WTC11 (cell line): ENCODE measurements at regions not wholly inside any gene's neighbourhood (a gene's known extent, or its start where the extent isn't known, plus 50 kb on each side); places are given as distances from the start of the nearest gene placed in this dataset.

ENCODE experiments used
- ATAC-seq: fragments of 200-7000 bp; cut with Tn5 transposase; 2 replicates; pipeline ENCODE4 v1.10.0; 2021; ENCODE audit warnings: mild to moderate bottlenecking, moderate library complexity
- CTCF ChIA-PET: fragments of 300-600 bp; sonication (Branson Sonifier 250); formaldehyde crosslinking; loops from one replicate; lab custom pipeline; 2021; ENCODE audit warnings: antibody characterized with exemption; lab: Charles Lee
- POLR2A ChIA-PET: fragments of 350-600 bp; sonication (Branson Sonifier 250); formaldehyde crosslinking; loops from one replicate; lab custom pipeline; 2021; ENCODE audit warnings: antibody characterized with exemption; lab: Charles Lee
- DNase-seq: peaks from one replicate; pipeline ENCODE4 v3.0.0; 2021; ENCODE audit warnings: low spot score
- H3K27ac Mint-ChIP-seq: 2 replicates; pipeline ENCODE4 v1.8.0; 2021; ENCODE audit warnings: mixed read lengths
- H3K27me3 Mint-ChIP-seq: 2 replicates; pipeline ENCODE4 v1.8.0; 2021; ENCODE audit warnings: low read depth, mild to moderate bottlenecking, moderate library complexity, mixed read lengths
- H3K36me3 Mint-ChIP-seq: 2 replicates; pipeline ENCODE4 v1.8.0; 2021; ENCODE audit warnings: mixed read lengths
- H3K4me1 Mint-ChIP-seq: 2 replicates; pipeline ENCODE4 v1.8.0; 2022; ENCODE audit warnings: mixed read lengths
- H3K4me3 Mint-ChIP-seq: 2 replicates; pipeline ENCODE4 v1.8.0; 2021; ENCODE audit warnings: mild to moderate bottlenecking, moderate library complexity, mixed read lengths
- H3K9me3 Mint-ChIP-seq: 2 replicates; pipeline ENCODE4 v1.8.0; 2021; ENCODE audit warnings: mixed read lengths
- CREB1 ChIP-seq: sonication (generic); formaldehyde crosslinking; IDR thresholded peaks from 2 replicates; pipeline ENCODE4 v1.8.0; 2023; ENCODE audit warnings: mild to moderate bottlenecking, missing genetic modification reagents
- FOXJ3 ChIP-seq: sonication (generic); formaldehyde crosslinking; IDR thresholded peaks from 2 replicates; pipeline ENCODE4 v1.9.0; 2021; ENCODE audit warnings: missing genetic modification reagents, mild to moderate bottlenecking, borderline replicate concordance
- KAT7 ChIP-seq: sonication (generic); formaldehyde crosslinking; IDR thresholded peaks from 2 replicates; pipeline ENCODE4 v1.8.1; 2023; ENCODE audit warnings: missing genetic modification reagents, mild to moderate bottlenecking, borderline replicate concordance
- NFATC4 ChIP-seq: fragments of 250-450 bp; sonication (Bioruptor Pico); IDR thresholded peaks from 2 replicates; pipeline ENCODE4 v1.9.0; 2021; ENCODE audit warnings: mild to moderate bottlenecking
- NFYB ChIP-seq: sonication (generic); formaldehyde crosslinking; conservative IDR thresholded peaks from 2 replicates; pipeline ENCODE4 v1.8.0; 2022; ENCODE audit warnings: low read depth, missing genetic modification reagents
- NR2C2 ChIP-seq: sonication (generic); formaldehyde crosslinking; IDR thresholded peaks from 2 replicates; pipeline ENCODE4 v1.8.0; 2022; ENCODE audit warnings: mild to moderate bottlenecking, missing genetic modification reagents
- OVOL2 ChIP-seq: fragments of 250-450 bp; sonication (Bioruptor Pico); IDR thresholded peaks from 2 replicates; pipeline ENCODE4 v1.9.0; 2021; ENCODE audit warnings: mild to moderate bottlenecking, borderline replicate concordance
- SMAD3 ChIP-seq: sonication (generic); formaldehyde crosslinking; IDR thresholded peaks from 2 replicates; pipeline ENCODE4 v1.8.0; 2022; ENCODE audit warnings: missing genetic modification reagents, mild to moderate bottlenecking, borderline replicate concordance
- SMAD4 ChIP-seq: sonication (generic); formaldehyde crosslinking; IDR thresholded peaks from 2 replicates; pipeline ENCODE4 v1.8.0; 2022; ENCODE audit warnings: mild to moderate bottlenecking, missing genetic modification reagents
- SP1 ChIP-seq: sonication (generic); formaldehyde crosslinking; conservative IDR thresholded peaks from 2 replicates; pipeline ENCODE4 v1.8.1; 2022; ENCODE audit warnings: missing genetic modification reagents
- ZNF219 ChIP-seq: sonication (generic); formaldehyde crosslinking; IDR thresholded peaks from 2 replicates; pipeline ENCODE4 v1.8.0; 2023; ENCODE audit warnings: missing genetic modification reagents, mild to moderate bottlenecking, borderline replicate concordance
- ZNF232 ChIP-seq: sonication (generic); formaldehyde crosslinking; IDR thresholded peaks from 2 replicates; pipeline ENCODE4 v1.8.0; 2022; ENCODE audit warnings: mild to moderate bottlenecking, missing genetic modification reagents
- ZNF396 ChIP-seq: fragments of 250-450 bp; sonication (Bioruptor Pico); IDR thresholded peaks from 2 replicates; pipeline ENCODE4 v1.8.0; 2021; ENCODE audit warnings: mild to moderate bottlenecking, moderate library complexity, borderline replicate concordance
- TF ChIP-seq, protein P1 (sequence below): sonication (generic); formaldehyde crosslinking; conservative IDR thresholded peaks from 2 replicates; pipeline ENCODE4 v1.8.1; 2022; ENCODE audit warnings: mild to moderate bottlenecking, missing genetic modification reagents
- TF ChIP-seq, protein P2 (sequence below): fragments of 200-600 bp; IDR thresholded peaks from 2 replicates; pipeline ENCODE4 v1.8.0; 2022; ENCODE audit warnings: antibody characterized with exemption
- TF ChIP-seq, protein P3 (sequence below): sonication (generic); formaldehyde crosslinking; IDR thresholded peaks from 2 replicates; pipeline ENCODE4 v1.8.0; 2022; ENCODE audit warnings: mild to moderate bottlenecking, missing genetic modification reagents
- TF ChIP-seq, protein P4 (sequence below): sonication (generic); formaldehyde crosslinking; IDR thresholded peaks from 2 replicates; pipeline ENCODE4 v1.8.1; 2022; ENCODE audit warnings: missing genetic modification reagents, borderline replicate concordance
- TF ChIP-seq, protein P5 (sequence below): sonication (generic); formaldehyde crosslinking; IDR thresholded peaks from 2 replicates; pipeline ENCODE4 v1.8.0; 2022; ENCODE audit warnings: mild to moderate bottlenecking, missing genetic modification reagents
- TF ChIP-seq, protein P6 (sequence below): sonication (generic); formaldehyde crosslinking; IDR thresholded peaks from 2 replicates; pipeline ENCODE4 v1.8.1; 2023; ENCODE audit warnings: mild to moderate bottlenecking, missing genetic modification reagents
- TF ChIP-seq, protein P7 (sequence below): sonication (generic); formaldehyde crosslinking; IDR thresholded peaks from 2 replicates; pipeline ENCODE4 v1.8.1; 2022; ENCODE audit warnings: mild to moderate bottlenecking, missing genetic modification reagents, moderate library complexity, borderline replicate concordance
- TF ChIP-seq, protein P8 (sequence below): sonication (generic); formaldehyde crosslinking; IDR thresholded peaks from 2 replicates; pipeline ENCODE4 v1.8.1; 2023; ENCODE audit warnings: mild to moderate bottlenecking, moderate library complexity, missing genetic modification reagents

DNA sequence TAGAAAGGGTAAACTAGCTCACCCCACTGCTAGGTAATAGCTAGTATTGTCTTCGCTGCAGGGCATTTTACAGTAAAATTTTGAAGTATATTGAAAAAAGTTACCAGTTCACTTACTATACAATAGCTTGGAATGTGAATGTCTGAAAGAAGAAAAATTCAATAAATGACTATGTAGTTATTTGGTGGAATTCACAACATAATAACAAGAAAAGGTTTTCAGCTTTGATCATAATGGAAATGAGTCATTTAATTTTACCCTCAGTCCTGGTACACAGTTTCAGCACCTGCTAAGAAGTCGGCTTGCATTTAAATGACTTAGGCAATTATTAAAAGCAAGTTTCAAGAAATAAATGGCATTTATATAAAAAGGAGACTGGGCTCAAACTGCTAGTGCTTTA, 90.4 kb downstream of the NUP35 start:
- no peak overlapping the region for H3K27ac Mint-ChIP-seq
- DNase-seq: no peak
- no peak overlapping the region for H3K4me3 Mint-ChIP-seq
- H3K4me1 Mint-ChIP-seq: peaks cover under 1% of the 10 kb centered on the region; the same call in 1 of the 2 replicates
- H3K36me3 Mint-ChIP-seq: peaks cover 7% of the 10 kb centered on the region
- H3K9me3 Mint-ChIP-seq: peaks cover 9% of the 10 kb centered on the region
- POLR2A ChIA-PET: no interaction called here
- no peaks in the 10 kb centered on the region for H3K27me3 Mint-ChIP-seq
- no peak for ATAC-seq
- CTCF ChIA-PET: no interaction called here
- TF ChIP-seq NFYB (CRISPR knock-in tag): no peak
- no peak for TF ChIP-seq SMAD4 (CRISPR knock-in tag)
- TF ChIP-seq, protein P1, sequence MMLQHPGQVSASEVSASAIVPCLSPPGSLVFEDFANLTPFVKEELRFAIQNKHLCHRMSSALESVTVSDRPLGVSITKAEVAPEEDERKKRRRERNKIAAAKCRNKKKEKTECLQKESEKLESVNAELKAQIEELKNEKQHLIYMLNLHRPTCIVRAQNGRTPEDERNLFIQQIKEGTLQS (CRISPR knock-in tag): no peak
- no peak for TF ChIP-seq OVOL2
- TF ChIP-seq, protein P2, sequence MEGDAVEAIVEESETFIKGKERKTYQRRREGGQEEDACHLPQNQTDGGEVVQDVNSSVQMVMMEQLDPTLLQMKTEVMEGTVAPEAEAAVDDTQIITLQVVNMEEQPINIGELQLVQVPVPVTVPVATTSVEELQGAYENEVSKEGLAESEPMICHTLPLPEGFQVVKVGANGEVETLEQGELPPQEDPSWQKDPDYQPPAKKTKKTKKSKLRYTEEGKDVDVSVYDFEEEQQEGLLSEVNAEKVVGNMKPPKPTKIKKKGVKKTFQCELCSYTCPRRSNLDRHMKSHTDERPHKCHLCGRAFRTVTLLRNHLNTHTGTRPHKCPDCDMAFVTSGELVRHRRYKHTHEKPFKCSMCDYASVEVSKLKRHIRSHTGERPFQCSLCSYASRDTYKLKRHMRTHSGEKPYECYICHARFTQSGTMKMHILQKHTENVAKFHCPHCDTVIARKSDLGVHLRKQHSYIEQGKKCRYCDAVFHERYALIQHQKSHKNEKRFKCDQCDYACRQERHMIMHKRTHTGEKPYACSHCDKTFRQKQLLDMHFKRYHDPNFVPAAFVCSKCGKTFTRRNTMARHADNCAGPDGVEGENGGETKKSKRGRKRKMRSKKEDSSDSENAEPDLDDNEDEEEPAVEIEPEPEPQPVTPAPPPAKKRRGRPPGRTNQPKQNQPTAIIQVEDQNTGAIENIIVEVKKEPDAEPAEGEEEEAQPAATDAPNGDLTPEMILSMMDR: no peak
- no peak for TF ChIP-seq FOXJ3 (CRISPR knock-in tag)
- TF ChIP-seq KAT7: no peak
- TF ChIP-seq NR2C2 (CRISPR knock-in tag): no peak
- TF ChIP-seq, protein P3, sequence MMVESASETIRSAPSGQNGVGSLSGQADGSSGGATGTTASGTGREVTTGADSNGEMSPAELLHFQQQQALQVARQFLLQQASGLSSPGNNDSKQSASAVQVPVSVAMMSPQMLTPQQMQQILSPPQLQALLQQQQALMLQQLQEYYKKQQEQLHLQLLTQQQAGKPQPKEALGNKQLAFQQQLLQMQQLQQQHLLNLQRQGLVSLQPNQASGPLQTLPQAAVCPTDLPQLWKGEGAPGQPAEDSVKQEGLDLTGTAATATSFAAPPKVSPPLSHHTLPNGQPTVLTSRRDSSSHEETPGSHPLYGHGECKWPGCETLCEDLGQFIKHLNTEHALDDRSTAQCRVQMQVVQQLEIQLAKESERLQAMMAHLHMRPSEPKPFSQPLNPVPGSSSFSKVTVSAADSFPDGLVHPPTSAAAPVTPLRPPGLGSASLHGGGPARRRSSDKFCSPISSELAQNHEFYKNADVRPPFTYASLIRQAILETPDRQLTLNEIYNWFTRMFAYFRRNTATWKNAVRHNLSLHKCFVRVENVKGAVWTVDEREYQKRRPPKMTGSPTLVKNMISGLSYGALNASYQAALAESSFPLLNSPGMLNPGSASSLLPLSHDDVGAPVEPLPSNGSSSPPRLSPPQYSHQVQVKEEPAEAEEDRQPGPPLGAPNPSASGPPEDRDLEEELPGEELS: no peak
- TF ChIP-seq SMAD3 (CRISPR knock-in tag): no peak
- no peak for TF ChIP-seq SP1
- TF ChIP-seq, protein P4, sequence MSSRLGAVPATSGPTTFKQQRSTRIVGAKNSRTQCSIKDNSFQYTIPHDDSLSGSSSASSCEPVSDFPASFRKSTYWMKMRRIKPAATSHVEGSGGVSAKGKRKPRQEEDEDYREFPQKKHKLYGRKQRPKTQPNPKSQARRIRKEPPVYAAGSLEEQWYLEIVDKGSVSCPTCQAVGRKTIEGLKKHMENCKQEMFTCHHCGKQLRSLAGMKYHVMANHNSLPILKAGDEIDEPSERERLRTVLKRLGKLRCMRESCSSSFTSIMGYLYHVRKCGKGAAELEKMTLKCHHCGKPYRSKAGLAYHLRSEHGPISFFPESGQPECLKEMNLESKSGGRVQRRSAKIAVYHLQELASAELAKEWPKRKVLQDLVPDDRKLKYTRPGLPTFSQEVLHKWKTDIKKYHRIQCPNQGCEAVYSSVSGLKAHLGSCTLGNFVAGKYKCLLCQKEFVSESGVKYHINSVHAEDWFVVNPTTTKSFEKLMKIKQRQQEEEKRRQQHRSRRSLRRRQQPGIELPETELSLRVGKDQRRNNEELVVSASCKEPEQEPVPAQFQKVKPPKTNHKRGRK: no peak
- TF ChIP-seq, all 79 proteins: peak for 0

DNA sequence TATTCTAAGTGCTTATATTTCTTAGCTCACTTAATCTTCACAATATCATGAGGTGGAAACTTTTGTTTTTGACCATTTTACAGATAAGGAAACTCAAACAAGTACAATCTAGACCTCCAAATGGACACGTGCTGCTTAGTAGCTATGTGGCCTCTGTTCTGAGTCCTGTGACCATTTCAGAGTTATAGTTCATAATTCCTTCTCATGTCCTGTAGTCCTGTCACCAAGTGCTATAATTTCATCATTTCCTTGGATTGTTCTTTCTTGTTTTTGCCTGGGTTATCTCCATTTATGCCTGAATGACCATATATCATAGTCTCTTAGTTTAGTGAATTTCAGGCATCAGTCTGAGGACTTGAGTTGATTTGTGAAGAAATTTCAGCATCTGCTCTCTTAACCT, 91.7 kb downstream of the NUP35 start:
- DNase-seq: no peak
- no peaks in the 10 kb centered on the region for H3K4me1 Mint-ChIP-seq
- ChIA-PET POLR2A (no interaction called here), CTCF (interaction anchor here (1.4 kb wide), 1 partner anchor 33 kb away, joined by 4 read pairs; no protein-coding TSS in a partner anchor)
- H3K36me3 Mint-ChIP-seq: no peaks in the 10 kb centered on the region; the same call in 1 of the 2 replicates
- no peak overlapping the region for H3K27ac Mint-ChIP-seq
- no peak for TF ChIP-seq NFATC4 (CRISPR knock-in tag)
- TF ChIP-seq ZNF219 (CRISPR knock-in tag): no peak
- no peak for TF ChIP-seq ZNF232
- no peak for TF ChIP-seq NFYB (CRISPR knock-in tag)
- TF ChIP-seq SMAD3 (CRISPR knock-in tag): no peak
- TF ChIP-seq, protein P5, sequence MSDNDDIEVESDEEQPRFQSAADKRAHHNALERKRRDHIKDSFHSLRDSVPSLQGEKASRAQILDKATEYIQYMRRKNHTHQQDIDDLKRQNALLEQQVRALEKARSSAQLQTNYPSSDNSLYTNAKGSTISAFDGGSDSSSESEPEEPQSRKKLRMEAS (CRISPR knock-in tag): no peak
- TF ChIP-seq, protein P6, sequence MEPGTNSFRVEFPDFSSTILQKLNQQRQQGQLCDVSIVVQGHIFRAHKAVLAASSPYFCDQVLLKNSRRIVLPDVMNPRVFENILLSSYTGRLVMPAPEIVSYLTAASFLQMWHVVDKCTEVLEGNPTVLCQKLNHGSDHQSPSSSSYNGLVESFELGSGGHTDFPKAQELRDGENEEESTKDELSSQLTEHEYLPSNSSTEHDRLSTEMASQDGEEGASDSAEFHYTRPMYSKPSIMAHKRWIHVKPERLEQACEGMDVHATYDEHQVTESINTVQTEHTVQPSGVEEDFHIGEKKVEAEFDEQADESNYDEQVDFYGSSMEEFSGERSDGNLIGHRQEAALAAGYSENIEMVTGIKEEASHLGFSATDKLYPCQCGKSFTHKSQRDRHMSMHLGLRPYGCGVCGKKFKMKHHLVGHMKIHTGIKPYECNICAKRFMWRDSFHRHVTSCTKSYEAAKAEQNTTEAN: no peak
- TF ChIP-seq, protein P7, sequence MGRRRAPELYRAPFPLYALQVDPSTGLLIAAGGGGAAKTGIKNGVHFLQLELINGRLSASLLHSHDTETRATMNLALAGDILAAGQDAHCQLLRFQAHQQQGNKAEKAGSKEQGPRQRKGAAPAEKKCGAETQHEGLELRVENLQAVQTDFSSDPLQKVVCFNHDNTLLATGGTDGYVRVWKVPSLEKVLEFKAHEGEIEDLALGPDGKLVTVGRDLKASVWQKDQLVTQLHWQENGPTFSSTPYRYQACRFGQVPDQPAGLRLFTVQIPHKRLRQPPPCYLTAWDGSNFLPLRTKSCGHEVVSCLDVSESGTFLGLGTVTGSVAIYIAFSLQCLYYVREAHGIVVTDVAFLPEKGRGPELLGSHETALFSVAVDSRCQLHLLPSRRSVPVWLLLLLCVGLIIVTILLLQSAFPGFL (CRISPR knock-in tag): no peak
- TF ChIP-seq CREB1 (CRISPR knock-in tag): no peak
- TF ChIP-seq ZNF396 (CRISPR knock-in tag): no peak
- TF ChIP-seq, protein P8, sequence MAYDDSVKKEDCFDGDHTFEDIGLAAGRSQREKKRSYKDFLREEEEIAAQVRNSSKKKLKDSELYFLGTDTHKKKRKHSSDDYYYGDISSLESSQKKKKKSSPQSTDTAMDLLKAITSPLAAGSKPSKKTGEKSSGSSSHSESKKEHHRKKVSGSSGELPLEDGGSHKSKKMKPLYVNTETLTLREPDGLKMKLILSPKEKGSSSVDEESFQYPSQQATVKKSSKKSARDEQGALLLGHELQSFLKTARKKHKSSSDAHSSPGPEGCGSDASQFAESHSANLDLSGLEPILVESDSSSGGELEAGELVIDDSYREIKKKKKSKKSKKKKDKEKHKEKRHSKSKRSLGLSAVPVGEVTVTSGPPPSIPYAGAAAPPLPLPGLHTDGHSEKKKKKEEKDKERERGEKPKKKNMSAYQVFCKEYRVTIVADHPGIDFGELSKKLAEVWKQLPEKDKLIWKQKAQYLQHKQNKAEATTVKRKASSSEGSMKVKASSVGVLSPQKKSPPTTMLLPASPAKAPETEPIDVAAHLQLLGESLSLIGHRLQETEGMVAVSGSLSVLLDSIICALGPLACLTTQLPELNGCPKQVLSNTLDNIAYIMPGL (CRISPR knock-in tag): no peak
- TF ChIP-seq, protein P2: no peak
- H3K9me3 Mint-ChIP-seq: peaks cover 3% of the 10 kb centered on the region; the same call in 1 of the 2 replicates
- no peaks in the 10 kb centered on the region for H3K27me3 Mint-ChIP-seq
- H3K4me3 Mint-ChIP-seq: no peak overlapping the region
- no peak for ATAC-seq
